ENCODE measurements at regions not wholly inside any gene's neighbourhood (a gene's known extent, or its start where the extent isn't known, plus 50 kb on each side); places are given as distances from the start of the nearest gene placed in this dataset.

- Histone ChIP-seq H2AFZ (ENCODE audit: low read length) (no peak overlapping the region), H3K36me3 (ENCODE audit: insufficient read depth, low read length) (no peaks in the 10 kb centered on the region), H3K4me3 (ENCODE audit: low read depth, low read length, poor library complexity, severe bottlenecking) (no peak overlapping the region), H3K27me3 (ENCODE audit: insufficient read depth, low read length) (no peaks in the 10 kb centered on the region), H3K27ac (ENCODE audit: low read depth, low read length, poor library complexity, severe bottlenecking) (no peak overlapping the region), H4K20me1 (ENCODE audit: insufficient read depth, low read length) (no peaks in the 10 kb centered on the region), H3K9me3 (ENCODE audit: low read length) (no peaks in the 10 kb centered on the region), H3F3A (ENCODE audit: insufficient read depth, low read length) (no peaks in the 10 kb centered on the region), H3K79me2 (ENCODE audit: insufficient read depth, low read length) (no peaks in the 10 kb centered on the region), H3K4me2 (ENCODE audit: low read length) (no peak overlapping the region), H3K4me1 (ENCODE audit: insufficient read depth, low read length, severe bottlenecking) (no peaks in the 10 kb centered on the region), H3K9ac (ENCODE audit: low read length) (no peak overlapping the region), H3K9me2 (ENCODE audit: low read depth, low read length) (no peaks in the 10 kb centered on the region)
- no peak for TF ChIP-seq EZH2 (IDR thresholded peaks at IDR 0.05; ENCODE audit: borderline replicate concordance, low read length)
- TF ChIP-seq CTCF (IDR thresholded peaks at IDR 0.05; ENCODE audit: low read length) = no peak
Measured at GRCh38 chr15:94844198-94844537, 612.8 kb downstream of the MCTP2 start.

GRCh38 chr15:94844538-94845389, 613.4 kb downstream of the MCTP2 start:
- Histone ChIP-seq H3K4me1 (ENCODE audit: insufficient read depth, low read length, severe bottlenecking) (no peaks in the 10 kb centered on the region), H3K79me2 (ENCODE audit: insufficient read depth, low read length) (no peaks in the 10 kb centered on the region), H3K4me2 (ENCODE audit: low read length) (no peak overlapping the region), H3K9me2 (ENCODE audit: low read depth, low read length) (no peaks in the 10 kb centered on the region), H3K36me3 (ENCODE audit: insufficient read depth, low read length) (no peaks in the 10 kb centered on the region), H3K9ac (ENCODE audit: low read length) (no peak overlapping the region), H3F3A (ENCODE audit: insufficient read depth, low read length) (no peaks in the 10 kb centered on the region), H3K4me3 (ENCODE audit: low read depth, low read length, poor library complexity, severe bottlenecking) (no peak overlapping the region), H3K27me3 (ENCODE audit: insufficient read depth, low read length) (no peaks in the 10 kb centered on the region), H2AFZ (ENCODE audit: low read length) (no peak overlapping the region), H4K20me1 (ENCODE audit: insufficient read depth, low read length) (no peaks in the 10 kb centered on the region), H3K27ac (ENCODE audit: low read depth, low read length, poor library complexity, severe bottlenecking) (no peak overlapping the region), H3K9me3 (ENCODE audit: low read length) (no peaks in the 10 kb centered on the region)
- no peak for TF ChIP-seq CTCF (IDR thresholded peaks at IDR 0.05; ENCODE audit: low read length)
- TF ChIP-seq EZH2 (IDR thresholded peaks at IDR 0.05; ENCODE audit: borderline replicate concordance, low read length) = no peak

GRCh38 chr15:94845390-94845716, 614.0 kb downstream of the MCTP2 start:
- Histone ChIP-seq H3K9me3 (ENCODE audit: low read length) (no peaks in the 10 kb centered on the region), H3F3A (ENCODE audit: insufficient read depth, low read length) (no peaks in the 10 kb centered on the region), H3K4me3 (ENCODE audit: low read depth, low read length, poor library complexity, severe bottlenecking) (no peak overlapping the region), H3K79me2 (ENCODE audit: insufficient read depth, low read length) (no peaks in the 10 kb centered on the region), H3K27me3 (ENCODE audit: insufficient read depth, low read length) (no peaks in the 10 kb centered on the region), H3K4me2 (ENCODE audit: low read length) (no peak overlapping the region), H3K9me2 (ENCODE audit: low read depth, low read length) (no peaks in the 10 kb centered on the region), H3K36me3 (ENCODE audit: insufficient read depth, low read length) (no peaks in the 10 kb centered on the region), H3K27ac (ENCODE audit: low read depth, low read length, poor library complexity, severe bottlenecking) (no peak overlapping the region), H3K9ac (ENCODE audit: low read length) (no peak overlapping the region), H2AFZ (ENCODE audit: low read length) (no peak overlapping the region), H4K20me1 (ENCODE audit: insufficient read depth, low read length) (no peaks in the 10 kb centered on the region), H3K4me1 (ENCODE audit: insufficient read depth, low read length, severe bottlenecking) (no peaks in the 10 kb centered on the region)
- TF ChIP-seq CTCF (IDR thresholded peaks at IDR 0.05; ENCODE audit: low read length) (no peak), EZH2 (IDR thresholded peaks at IDR 0.05; ENCODE audit: borderline replicate concordance, low read length) (no peak)
